ENCODE measurements at regions not wholly inside any gene's neighbourhood (a gene's known extent, or its start where the extent isn't known, plus 50 kb on each side); places are given as distances from the start of the nearest gene placed in this dataset.

DNA sequence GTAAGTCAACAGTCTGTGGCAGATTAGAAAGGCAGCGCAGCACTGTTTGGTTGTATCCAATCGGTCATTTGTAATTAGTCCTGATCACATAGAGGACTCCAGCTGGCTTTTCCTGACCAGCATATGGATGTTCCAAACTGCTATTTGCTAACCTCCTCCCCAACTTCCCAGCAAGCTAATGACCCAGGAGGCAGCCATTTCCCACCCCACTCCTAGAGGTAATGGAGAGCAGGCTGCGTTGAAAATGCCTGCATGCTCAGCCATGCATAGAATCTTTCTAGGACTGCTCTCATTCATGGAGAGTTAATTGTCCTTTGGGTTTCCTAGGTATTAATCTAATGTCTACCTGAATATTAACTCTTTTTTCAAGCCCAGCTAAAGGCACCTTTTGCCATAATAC, 850.6 kb upstream of the WWC1 start:
- TF ChIP-seq, protein P1, sequence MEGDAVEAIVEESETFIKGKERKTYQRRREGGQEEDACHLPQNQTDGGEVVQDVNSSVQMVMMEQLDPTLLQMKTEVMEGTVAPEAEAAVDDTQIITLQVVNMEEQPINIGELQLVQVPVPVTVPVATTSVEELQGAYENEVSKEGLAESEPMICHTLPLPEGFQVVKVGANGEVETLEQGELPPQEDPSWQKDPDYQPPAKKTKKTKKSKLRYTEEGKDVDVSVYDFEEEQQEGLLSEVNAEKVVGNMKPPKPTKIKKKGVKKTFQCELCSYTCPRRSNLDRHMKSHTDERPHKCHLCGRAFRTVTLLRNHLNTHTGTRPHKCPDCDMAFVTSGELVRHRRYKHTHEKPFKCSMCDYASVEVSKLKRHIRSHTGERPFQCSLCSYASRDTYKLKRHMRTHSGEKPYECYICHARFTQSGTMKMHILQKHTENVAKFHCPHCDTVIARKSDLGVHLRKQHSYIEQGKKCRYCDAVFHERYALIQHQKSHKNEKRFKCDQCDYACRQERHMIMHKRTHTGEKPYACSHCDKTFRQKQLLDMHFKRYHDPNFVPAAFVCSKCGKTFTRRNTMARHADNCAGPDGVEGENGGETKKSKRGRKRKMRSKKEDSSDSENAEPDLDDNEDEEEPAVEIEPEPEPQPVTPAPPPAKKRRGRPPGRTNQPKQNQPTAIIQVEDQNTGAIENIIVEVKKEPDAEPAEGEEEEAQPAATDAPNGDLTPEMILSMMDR (optimal IDR thresholded peaks at IDR 0.05 in 1 of 3, IDR thresholded peaks at IDR 0.05 in 1 of 3, conservative IDR thresholded peaks at IDR 0.05 in 1 of 3; ENCODE audit: extremely low read depth in 1 of 3, insufficient read depth in 2 of 3, low read length in 3 of 3): no peak
- no peak for TF ChIP-seq EZH2 (IDR thresholded peaks at IDR 0.05; ENCODE audit: low read length)

Data from keratinocyte (primary cell).